SK-N-SH treated with all-trans-retinoic acid at 6 μM for 48 hours (cell line): ENCODE measurements at regions not wholly inside any gene's neighbourhood (a gene's known extent, or its start where the extent isn't known, plus 50 kb on each side); places are given as distances from the start of the nearest gene placed in this dataset.

Experiments
- ATAC-seq: fragments of 200-7000 bp; cut with Tn5 transposase; 3 replicates; pipeline ENCODE4 v1.9.1; 2020; ENCODE audit warnings: mild to moderate bottlenecking, moderate library complexity
- ARNTL ChIP-seq: fragments of 450-650 bp; formaldehyde crosslinking; IDR thresholded peaks from 2 replicates; pipeline ENCODE4 v1.5.0; 2020; ENCODE audit warnings: low read depth, mild to moderate bottlenecking, moderate library complexity, borderline replicate concordance
- BACH2 ChIP-seq: fragments of 250-450 bp; sonication (Bioruptor Pico); IDR thresholded peaks from 2 replicates; pipeline ENCODE4 v1.9.0; 2021; ENCODE audit warnings: mild to moderate bottlenecking, borderline replicate concordance
- CREB5 ChIP-seq: fragments of 250-450 bp; sonication (Bioruptor Pico); IDR thresholded peaks from 2 replicates; pipeline ENCODE4 v1.5.1; 2020; ENCODE audit warnings: low read depth, mild to moderate bottlenecking, moderate library complexity
- CSDC2 ChIP-seq: fragments of 250-450 bp; sonication (Bioruptor Pico); IDR thresholded peaks from 2 replicates; pipeline ENCODE4 v1.5.0; 2020; ENCODE audit warnings: mild to moderate bottlenecking, moderate library complexity
- ESRRG ChIP-seq: fragments of 250-450 bp; sonication (Bioruptor Pico); IDR thresholded peaks from 2 replicates; pipeline ENCODE4 v1.6.1; 2021; ENCODE audit warnings: mild to moderate bottlenecking
- GLIS3 ChIP-seq: fragments of 250-450 bp; sonication (Bioruptor Pico); IDR thresholded peaks from 2 replicates; pipeline ENCODE4 v1.5.0; 2020; ENCODE audit warnings: mild to moderate bottlenecking, moderate library complexity
- ISL1 ChIP-seq: fragments of 250-450 bp; sonication (Bioruptor Pico); IDR thresholded peaks from 2 replicates; pipeline ENCODE4 v2.1.2; 2022; ENCODE audit warnings: mild to moderate bottlenecking, moderate library complexity
- PATZ1 ChIP-seq: fragments of 250-450 bp; sonication (Bioruptor Pico); IDR thresholded peaks from 2 replicates; pipeline ENCODE4 v1.8.0; 2020; ENCODE audit warnings: mild to moderate bottlenecking, moderate library complexity, borderline replicate concordance
- POU6F1 ChIP-seq: fragments of 250-450 bp; sonication (Bioruptor Pico); IDR thresholded peaks from 2 replicates; pipeline ENCODE4 v1.8.0; 2021; ENCODE audit warnings: low read depth, mild to moderate bottlenecking, moderate library complexity, borderline replicate concordance
- PPARA ChIP-seq: fragments of 250-450 bp; sonication (Bioruptor Pico); IDR thresholded peaks from 2 replicates; pipeline ENCODE4 v1.5.0; 2020; ENCODE audit warnings: mild to moderate bottlenecking, borderline replicate concordance
- RARB ChIP-seq: fragments of 250-450 bp; sonication (Bioruptor Pico); IDR thresholded peaks from 2 replicates; pipeline ENCODE4 v1.8.0; 2021; ENCODE audit warnings: mild to moderate bottlenecking, moderate library complexity
- SNAI2 ChIP-seq: fragments of 250-450 bp; sonication (Bioruptor Pico); IDR thresholded peaks from 2 replicates; pipeline ENCODE4 v1.5.0; 2020; ENCODE audit warnings: mild to moderate bottlenecking, moderate library complexity
- TCF4 ChIP-seq: fragments of 250-450 bp; sonication (Bioruptor Pico); IDR thresholded peaks from 2 replicates; pipeline ENCODE4 v1.8.0; 2021; ENCODE audit warnings: mild to moderate bottlenecking, moderate library complexity, borderline replicate concordance
- TOX ChIP-seq: fragments of 250-450 bp; sonication (Bioruptor Pico); IDR thresholded peaks from 2 replicates; pipeline ENCODE4 v1.8.0; 2021; ENCODE audit warnings: mild to moderate bottlenecking, moderate library complexity, borderline replicate concordance
- TSHZ2 ChIP-seq: fragments of 250-450 bp; sonication (Bioruptor Pico); IDR thresholded peaks from 2 replicates; pipeline ENCODE4 v1.5.0; 2020; ENCODE audit warnings: mild to moderate bottlenecking, moderate library complexity
- ZC3H10 ChIP-seq: fragments of 250-450 bp; sonication (Bioruptor Pico); IDR thresholded peaks from 2 replicates; pipeline ENCODE4 v1.5.1; 2021; ENCODE audit warnings: mild to moderate bottlenecking, moderate library complexity
- ZFP3 ChIP-seq: fragments of 250-450 bp; sonication (Bioruptor Pico); IDR thresholded peaks from 2 replicates; pipeline ENCODE4 v1.5.0; 2020; ENCODE audit warnings: mild to moderate bottlenecking, moderate library complexity
- ZFP30 ChIP-seq: fragments of 450-650 bp; formaldehyde crosslinking; IDR thresholded peaks from 2 replicates; pipeline ENCODE4 v1.5.0; 2022; ENCODE audit warnings: mild to moderate bottlenecking, moderate library complexity
- ZNF565 ChIP-seq: fragments of 450-650 bp; formaldehyde crosslinking; conservative IDR thresholded peaks from 2 replicates; pipeline ENCODE4 v1.5.0; 2020; ENCODE audit warnings: low read depth, mild to moderate bottlenecking, moderate library complexity
- ZNF8 ChIP-seq: fragments of 450-650 bp; formaldehyde crosslinking; IDR thresholded peaks from 2 replicates; pipeline ENCODE4 v1.5.0; 2020; ENCODE audit warnings: mild to moderate bottlenecking, moderate library complexity
- TF ChIP-seq, protein P1 (sequence below): fragments of 250-450 bp; sonication (Bioruptor Pico); IDR thresholded peaks from 2 replicates; pipeline ENCODE4 v1.5.1; 2021; ENCODE audit warnings: mild to moderate bottlenecking, moderate library complexity

GRCh38 chrX:45900766-45901615 lies 644.2 kb downstream of the ZNF674 start:
- ATAC-seq, result peak; percentile 53
- TF ChIP-seq ZNF8 (CRISPR knock-in tag) (no peak), BACH2 (CRISPR knock-in tag) (no peak), CREB5 (CRISPR knock-in tag) (no peak), ZC3H10 (CRISPR knock-in tag) (no peak), GLIS3 (CRISPR knock-in tag) (no peak), SNAI2 (CRISPR knock-in tag) (no peak), ISL1 (CRISPR knock-in tag) (no peak), PPARA (CRISPR knock-in tag) (no peak), ARNTL (CRISPR knock-in tag) (no peak), ZNF565 (no peak), POU6F1 (no peak), ZFP30 (CRISPR knock-in tag) (no peak), ZFP3 (CRISPR knock-in tag) (no peak), TOX (CRISPR knock-in tag) (no peak), ESRRG (CRISPR knock-in tag) (no peak), TCF4 (CRISPR knock-in tag) (no peak), TSHZ2 (no peak), PATZ1 (CRISPR knock-in tag) (no peak)
- TF ChIP-seq, protein P1, sequence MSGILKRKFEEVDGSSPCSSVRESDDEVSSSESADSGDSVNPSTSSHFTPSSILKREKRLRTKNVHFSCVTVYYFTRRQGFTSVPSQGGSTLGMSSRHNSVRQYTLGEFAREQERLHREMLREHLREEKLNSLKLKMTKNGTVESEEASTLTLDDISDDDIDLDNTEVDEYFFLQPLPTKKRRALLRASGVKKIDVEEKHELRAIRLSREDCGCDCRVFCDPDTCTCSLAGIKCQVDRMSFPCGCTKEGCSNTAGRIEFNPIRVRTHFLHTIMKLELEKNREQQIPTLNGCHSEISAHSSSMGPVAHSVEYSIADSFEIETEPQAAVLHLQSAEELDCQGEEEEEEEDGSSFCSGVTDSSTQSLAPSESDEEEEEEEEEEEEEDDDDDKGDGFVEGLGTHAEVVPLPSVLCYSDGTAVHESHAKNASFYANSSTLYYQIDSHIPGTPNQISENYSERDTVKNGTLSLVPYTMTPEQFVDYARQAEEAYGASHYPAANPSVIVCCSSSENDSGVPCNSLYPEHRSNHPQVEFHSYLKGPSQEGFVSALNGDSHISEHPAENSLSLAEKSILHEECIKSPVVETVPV (CRISPR knock-in tag), result no peak

- no peak for ATAC-seq
- TF ChIP-seq ZFP30 (CRISPR knock-in tag) (no peak), ISL1 (CRISPR knock-in tag) (no peak), ZNF8 (CRISPR knock-in tag) (no peak), ARNTL (CRISPR knock-in tag) (no peak)
- TF ChIP-seq, all 23 proteins: peak for 0
Measured at GRCh38 chrX:45894864-45895645, 650.2 kb downstream of the ZNF674 start.

GRCh38 chrX:45889471-45889870 lies 655.8 kb downstream of the ZNF674 start:
- peak; percentile 51; the same call in 2 of the 3 replicates for ATAC-seq
- TF ChIP-seq CREB5 (CRISPR knock-in tag) (no peak), ZNF8 (CRISPR knock-in tag) (no peak), BACH2 (CRISPR knock-in tag) (no peak), RARB (CRISPR knock-in tag) (no peak), GLIS3 (CRISPR knock-in tag) (no peak), POU6F1 (no peak), TCF4 (CRISPR knock-in tag) (no peak), PPARA (CRISPR knock-in tag) (no peak), SNAI2 (CRISPR knock-in tag) (no peak), CSDC2 (no peak), ARNTL (CRISPR knock-in tag) (no peak)
